HG02981 (cell line): ENCODE measurements at regions not wholly inside any gene's neighbourhood (a gene's known extent, or its start where the extent isn't known, plus 50 kb on each side); places are given as distances from the start of the nearest gene placed in this dataset.
"Not testable (repeated sequence)": the region's sequence is repeated elsewhere in the genome, so short reads cannot be mapped to it uniquely, and the experiment has no call there.

Source experiments
- ATAC-seq: cut with Tn5 transposase; IDR thresholded peaks from one replicate; pipeline ENCODE4 v1.9.1; 2021; ENCODE audit warnings: mild to moderate bottlenecking, moderate library complexity; ENCODE audit not compliant: unreplicated experiment

GRCh38 chr6:25176466-25176865 lies 102.7 kb upstream of the CARMIL1 start:
- ATAC-seq = no peak

GRCh38 chr6:25177500-25178028 lies 101.6 kb upstream of the CARMIL1 start:
- ATAC-seq = no peak

DNA sequence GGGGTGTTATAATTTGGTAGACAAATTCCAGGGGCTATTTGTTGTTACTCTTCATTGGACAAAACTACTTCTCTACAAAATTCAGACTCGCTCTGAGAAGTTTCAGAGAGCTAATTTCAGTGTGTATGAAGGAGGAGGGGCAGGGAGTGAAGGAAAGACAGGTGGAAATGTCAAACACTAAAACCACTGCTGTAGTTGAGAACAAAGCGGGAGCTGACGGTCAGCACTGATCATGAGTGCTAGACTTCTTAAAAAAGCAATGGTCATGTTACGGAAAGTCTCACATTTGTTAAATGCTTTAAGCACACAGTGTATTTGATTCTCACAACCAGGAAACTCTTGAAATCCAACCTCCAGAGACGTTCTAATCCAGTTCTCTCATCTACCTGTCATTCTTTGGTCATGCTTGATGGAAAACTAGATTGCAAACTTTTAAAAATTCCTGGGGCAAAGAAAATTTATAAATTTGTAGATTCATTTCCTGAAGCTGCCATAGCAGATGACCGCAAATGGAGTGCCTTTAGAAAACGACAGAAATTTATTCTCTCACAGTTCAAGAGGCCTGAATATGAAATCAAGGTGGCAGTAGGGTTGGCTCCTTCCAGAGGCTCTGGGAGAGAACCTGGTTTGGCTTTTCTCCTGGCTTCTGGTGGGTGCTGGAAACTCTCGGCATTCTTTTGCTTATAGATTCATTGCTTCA lies 100.7 kb upstream of the CARMIL1 start:
- ATAC-seq = no peak

- ATAC-seq = no peak
Measured at GRCh38 chr6:25179051-25179778, 100.0 kb upstream of the CARMIL1 start.

- no peak for ATAC-seq
Measured at GRCh38 chr6:25180630-25181349, 98.4 kb upstream of the CARMIL1 start.

DNA sequence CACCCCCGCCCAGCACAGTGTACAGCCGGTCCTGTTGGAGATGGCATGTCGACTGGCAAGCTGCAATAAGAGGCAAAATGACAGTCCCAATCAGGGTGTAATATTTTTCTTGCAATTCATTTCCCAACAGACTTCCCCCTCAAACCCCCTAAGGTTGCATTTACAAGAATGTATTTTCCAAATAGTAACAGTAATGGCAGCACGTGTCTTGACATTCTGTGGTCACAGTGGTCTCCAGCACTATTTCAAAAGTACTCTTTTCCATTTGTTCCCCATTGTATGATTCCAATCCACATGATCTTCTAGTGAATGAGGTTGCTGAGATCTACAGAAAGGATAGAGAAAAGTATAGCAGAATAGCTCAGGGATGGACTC lies 97.8 kb upstream of the CARMIL1 start:
- ATAC-seq = no peak

DNA sequence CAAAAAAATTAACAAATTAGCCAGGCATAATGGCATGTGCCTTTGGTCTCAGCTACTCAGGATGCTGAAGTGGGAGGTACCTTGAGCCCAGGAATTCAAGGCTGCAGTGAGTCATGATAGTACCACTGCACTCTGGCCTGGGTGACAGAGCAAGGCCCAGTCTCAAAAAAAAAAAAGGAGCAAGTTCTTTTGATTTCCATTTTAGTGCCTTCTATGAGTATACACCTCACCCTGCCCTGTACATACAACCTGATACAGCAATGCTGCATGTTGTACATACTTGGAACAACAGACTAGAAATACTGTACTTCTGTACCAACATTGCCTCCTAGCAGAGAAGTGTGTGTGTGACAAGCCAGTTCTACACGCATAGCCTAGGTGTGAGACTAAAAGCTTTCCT lies 97.3 kb upstream of the CARMIL1 start:
- ATAC-seq = no peak

GRCh38 chr6:25186919-25187318 lies 92.3 kb upstream of the CARMIL1 start:
- no peak for ATAC-seq

- ATAC-seq = no peak
Measured at GRCh38 chr6:25188232-25188631, 90.9 kb upstream of the CARMIL1 start.

DNA sequence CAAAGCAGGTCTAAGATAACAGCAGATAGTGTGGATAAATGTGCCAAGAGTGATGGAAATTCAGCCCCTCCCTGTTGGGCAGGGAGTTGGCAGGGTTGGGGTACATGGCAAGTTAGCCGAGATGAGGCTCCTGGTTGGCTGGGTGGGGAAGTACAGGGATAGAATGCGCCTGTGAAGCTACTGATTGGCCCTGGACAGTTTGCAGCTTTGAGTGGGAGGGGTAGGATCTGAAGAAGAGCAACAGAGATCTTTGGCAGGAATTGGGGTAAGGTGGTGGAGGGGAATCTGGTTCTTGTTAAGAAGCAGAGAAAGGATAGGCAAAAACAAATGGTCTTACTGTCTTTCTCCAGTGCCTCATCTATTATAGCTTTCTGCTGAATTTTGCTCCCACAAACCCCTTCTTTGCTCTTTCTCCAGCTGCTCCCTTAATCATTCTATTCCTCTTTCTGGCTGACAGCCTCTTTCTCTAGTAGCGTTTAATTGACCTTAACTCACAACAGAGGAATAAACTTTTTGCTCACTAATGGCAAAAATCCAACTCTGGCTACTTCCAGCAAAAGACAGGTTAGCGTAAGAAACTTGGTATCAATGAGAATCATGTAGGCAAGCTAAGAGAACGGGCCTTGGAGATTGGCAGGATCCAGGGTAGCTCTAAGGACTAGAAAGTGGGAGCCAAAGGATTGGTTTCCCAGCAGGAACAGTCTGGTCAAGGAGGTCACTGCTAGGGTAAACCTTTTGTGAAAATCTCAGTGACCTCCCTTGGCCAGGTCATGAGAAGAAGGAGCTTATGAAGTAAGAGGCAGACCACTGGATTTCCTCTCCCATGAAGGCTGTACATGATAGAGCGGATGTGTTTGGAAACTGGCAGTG lies 86.3 kb upstream of the CARMIL1 start:
- no peak for ATAC-seq

GRCh38 chr6:25193460-25194171 lies 85.6 kb upstream of the CARMIL1 start:
- ATAC-seq = no peak

DNA sequence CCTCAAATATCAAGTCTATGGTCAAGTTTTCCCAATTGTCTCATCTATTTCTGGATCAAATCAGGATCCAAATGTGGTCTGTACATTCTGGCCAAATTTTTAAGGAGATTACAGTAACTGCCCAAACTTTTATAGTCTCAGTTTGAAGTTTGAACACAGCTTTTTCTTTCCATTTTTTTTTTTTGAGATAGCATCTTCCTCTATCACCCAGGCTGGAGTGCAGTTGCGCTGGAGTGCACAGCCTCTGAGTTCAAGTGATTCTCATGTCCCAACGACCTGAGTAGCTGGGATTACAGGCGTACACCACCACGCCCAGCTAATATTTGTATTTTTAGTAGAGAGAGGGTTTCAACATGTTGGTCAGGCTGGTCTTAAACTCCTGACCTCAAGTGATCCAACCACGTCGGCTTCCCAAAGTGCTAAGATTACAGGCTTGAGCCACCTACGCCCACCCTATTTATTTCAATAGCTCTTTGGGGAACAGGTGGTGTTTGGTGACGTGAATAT lies 84.9 kb upstream of the CARMIL1 start:
- ATAC-seq = no peak

DNA sequence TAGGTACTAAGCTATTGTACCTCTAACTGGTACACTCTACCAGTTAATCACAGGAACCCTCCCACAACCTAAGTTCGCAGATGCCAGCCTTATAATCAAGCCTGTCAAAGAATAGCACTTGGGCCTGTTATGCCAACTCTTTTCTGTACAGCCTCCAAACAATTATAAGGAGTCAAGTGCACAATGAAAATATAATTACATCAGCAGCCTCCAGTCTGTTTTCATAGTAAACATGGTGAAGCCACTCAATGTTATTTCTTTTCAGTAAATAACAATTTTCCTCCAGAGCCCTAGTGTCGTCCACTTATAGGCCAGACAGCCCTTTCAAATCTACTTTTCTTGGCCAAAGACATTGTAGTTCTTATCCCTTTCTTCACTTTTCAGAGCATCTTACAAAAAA lies 82.7 kb upstream of the CARMIL1 start:
- ATAC-seq = no peak

GRCh38 chr6:25197111-25197510 lies 82.1 kb upstream of the CARMIL1 start:
- ATAC-seq = no peak

DNA sequence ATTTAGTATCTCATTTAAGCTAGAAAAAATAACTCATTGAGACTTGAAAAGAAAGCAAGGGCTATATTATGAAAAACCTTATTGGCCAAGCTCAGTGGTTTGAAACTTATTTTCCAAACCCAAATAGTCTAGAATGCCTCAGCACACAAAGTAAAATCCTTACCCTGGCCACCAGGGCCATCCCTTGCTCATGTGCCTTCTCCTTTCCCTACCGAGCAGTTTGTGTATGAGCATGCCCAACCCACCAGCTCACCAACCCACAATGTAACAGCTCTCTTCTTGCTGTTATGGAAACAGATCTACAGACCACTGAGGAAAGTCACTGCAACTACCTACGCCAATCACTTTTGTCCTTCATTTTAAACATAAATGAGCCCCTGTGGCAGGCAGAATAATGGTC lies 79.6 kb upstream of the CARMIL1 start:
- no peak for ATAC-seq

DNA sequence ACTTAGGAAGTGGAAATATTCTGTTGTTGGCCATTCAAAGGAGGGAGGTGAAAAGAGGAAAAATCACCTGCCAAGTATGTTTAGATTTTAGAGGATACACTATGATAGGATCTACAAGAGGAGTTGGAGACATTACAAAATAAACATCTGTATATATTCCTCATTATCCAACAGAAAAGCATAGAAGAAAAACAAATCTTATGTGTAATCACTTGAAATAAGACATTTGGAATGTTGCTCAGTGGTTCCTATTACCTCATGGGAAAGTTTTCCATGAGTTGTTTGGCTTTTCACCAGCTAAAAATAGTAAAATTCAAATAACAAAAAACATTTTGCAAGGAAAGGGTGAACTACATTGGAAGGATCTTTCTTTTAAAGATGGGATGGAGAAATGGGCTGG lies 76.7 kb upstream of the CARMIL1 start:
- ATAC-seq = no peak

- no peak for ATAC-seq
Measured at GRCh38 chr6:25205629-25206028, 73.5 kb upstream of the CARMIL1 start.

GRCh38 chr6:25207453-25208155 lies 71.6 kb upstream of the CARMIL1 start:
- not testable (repeated sequence) for ATAC-seq

GRCh38 chr6:25215881-25216280 lies 63.3 kb upstream of the CARMIL1 start:
- ATAC-seq = no peak
